ENCODE measurements at regions not wholly inside any gene's neighbourhood (a gene's known extent, or its start where the extent isn't known, plus 50 kb on each side); places are given as distances from the start of the nearest gene placed in this dataset.

DNA sequence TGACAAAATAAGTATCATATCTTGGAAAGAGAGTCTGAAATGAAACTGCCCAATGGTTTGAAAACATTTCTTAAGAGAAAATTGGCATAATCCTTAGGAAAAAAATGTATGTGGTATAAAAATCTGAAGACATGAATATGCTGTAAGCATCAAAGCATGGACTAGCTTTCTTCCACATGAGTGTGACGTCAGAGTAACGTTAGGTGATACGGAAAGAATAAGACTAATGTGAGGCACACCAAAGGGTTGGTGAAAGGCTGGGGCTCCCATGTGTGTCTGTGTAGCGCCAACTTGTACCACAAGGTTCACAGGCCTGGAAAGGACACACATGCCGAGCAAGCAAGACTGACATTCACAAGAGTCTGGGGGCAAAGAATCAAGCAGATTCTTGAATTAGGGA lies 238.1 kb upstream of the GLI3 start:
- Histone ChIP-seq H3K27me3 (ENCODE audit: insufficient read depth, low read depth, low read length) (no peaks in the 10 kb centered on the region), H3K9ac (ENCODE audit: low read length) (no peak overlapping the region), H2AFZ (ENCODE audit: low read depth, low read length) (no peak overlapping the region), H3K4me2 (ENCODE audit: low read length) (no peak overlapping the region), H3F3A (ENCODE audit: insufficient read depth, low read length, poor library complexity, severe bottlenecking) (no peaks in the 10 kb centered on the region), H3K27ac (ENCODE audit: low read length) (no peak overlapping the region), H3K9me3 (ENCODE audit: low read length) (no peaks in the 10 kb centered on the region), H3K36me3 (ENCODE audit: insufficient read depth, low read length) (no peaks in the 10 kb centered on the region), H3K4me3 (ENCODE audit: low read length) (no peak overlapping the region), H3K9me2 (ENCODE audit: insufficient read depth, low read length) (no peaks in the 10 kb centered on the region), H4K20me1 (ENCODE audit: insufficient read depth) (no peaks in the 10 kb centered on the region), H3K79me2 (replicated peaks; ENCODE audit: insufficient read depth, low read length) (no peaks in the 10 kb centered on the region)
- no peak for TF ChIP-seq RAD21 (conservative IDR thresholded peaks at IDR 0.05)
- no peak for TF ChIP-seq TAF1 (IDR thresholded peaks at IDR 0.05; ENCODE audit: low read depth)
- no peak for TF ChIP-seq MXI1 (conservative IDR thresholded peaks at IDR 0.05; ENCODE audit: poor library complexity, severe bottlenecking)
- TF ChIP-seq POLR2AphosphoS5 (IDR thresholded peaks at IDR 0.05) = no peak
- TF ChIP-seq EZH2 (IDR thresholded peaks at IDR 0.05; ENCODE audit: borderline replicate concordance, insufficient read depth, low read length, poor library complexity, severe bottlenecking) = no peak
- TF ChIP-seq, protein P1, sequence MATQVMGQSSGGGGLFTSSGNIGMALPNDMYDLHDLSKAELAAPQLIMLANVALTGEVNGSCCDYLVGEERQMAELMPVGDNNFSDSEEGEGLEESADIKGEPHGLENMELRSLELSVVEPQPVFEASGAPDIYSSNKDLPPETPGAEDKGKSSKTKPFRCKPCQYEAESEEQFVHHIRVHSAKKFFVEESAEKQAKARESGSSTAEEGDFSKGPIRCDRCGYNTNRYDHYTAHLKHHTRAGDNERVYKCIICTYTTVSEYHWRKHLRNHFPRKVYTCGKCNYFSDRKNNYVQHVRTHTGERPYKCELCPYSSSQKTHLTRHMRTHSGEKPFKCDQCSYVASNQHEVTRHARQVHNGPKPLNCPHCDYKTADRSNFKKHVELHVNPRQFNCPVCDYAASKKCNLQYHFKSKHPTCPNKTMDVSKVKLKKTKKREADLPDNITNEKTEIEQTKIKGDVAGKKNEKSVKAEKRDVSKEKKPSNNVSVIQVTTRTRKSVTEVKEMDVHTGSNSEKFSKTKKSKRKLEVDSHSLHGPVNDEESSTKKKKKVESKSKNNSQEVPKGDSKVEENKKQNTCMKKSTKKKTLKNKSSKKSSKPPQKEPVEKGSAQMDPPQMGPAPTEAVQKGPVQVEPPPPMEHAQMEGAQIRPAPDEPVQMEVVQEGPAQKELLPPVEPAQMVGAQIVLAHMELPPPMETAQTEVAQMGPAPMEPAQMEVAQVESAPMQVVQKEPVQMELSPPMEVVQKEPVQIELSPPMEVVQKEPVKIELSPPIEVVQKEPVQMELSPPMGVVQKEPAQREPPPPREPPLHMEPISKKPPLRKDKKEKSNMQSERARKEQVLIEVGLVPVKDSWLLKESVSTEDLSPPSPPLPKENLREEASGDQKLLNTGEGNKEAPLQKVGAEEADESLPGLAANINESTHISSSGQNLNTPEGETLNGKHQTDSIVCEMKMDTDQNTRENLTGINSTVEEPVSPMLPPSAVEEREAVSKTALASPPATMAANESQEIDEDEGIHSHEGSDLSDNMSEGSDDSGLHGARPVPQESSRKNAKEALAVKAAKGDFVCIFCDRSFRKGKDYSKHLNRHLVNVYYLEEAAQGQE (IDR thresholded peaks at IDR 0.05; ENCODE audit: borderline replicate concordance) = no peak
- no peak for TF ChIP-seq EP300 (conservative IDR thresholded peaks at IDR 0.05; ENCODE audit: poor library complexity, severe bottlenecking)
- TF ChIP-seq, protein P2, sequence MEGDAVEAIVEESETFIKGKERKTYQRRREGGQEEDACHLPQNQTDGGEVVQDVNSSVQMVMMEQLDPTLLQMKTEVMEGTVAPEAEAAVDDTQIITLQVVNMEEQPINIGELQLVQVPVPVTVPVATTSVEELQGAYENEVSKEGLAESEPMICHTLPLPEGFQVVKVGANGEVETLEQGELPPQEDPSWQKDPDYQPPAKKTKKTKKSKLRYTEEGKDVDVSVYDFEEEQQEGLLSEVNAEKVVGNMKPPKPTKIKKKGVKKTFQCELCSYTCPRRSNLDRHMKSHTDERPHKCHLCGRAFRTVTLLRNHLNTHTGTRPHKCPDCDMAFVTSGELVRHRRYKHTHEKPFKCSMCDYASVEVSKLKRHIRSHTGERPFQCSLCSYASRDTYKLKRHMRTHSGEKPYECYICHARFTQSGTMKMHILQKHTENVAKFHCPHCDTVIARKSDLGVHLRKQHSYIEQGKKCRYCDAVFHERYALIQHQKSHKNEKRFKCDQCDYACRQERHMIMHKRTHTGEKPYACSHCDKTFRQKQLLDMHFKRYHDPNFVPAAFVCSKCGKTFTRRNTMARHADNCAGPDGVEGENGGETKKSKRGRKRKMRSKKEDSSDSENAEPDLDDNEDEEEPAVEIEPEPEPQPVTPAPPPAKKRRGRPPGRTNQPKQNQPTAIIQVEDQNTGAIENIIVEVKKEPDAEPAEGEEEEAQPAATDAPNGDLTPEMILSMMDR (IDR thresholded peaks at IDR 0.05; ENCODE audit: poor library complexity, severe bottlenecking) = no peak
- TF ChIP-seq SMC3 (conservative IDR thresholded peaks at IDR 0.05; ENCODE audit: poor library complexity) = no peak

DNA sequence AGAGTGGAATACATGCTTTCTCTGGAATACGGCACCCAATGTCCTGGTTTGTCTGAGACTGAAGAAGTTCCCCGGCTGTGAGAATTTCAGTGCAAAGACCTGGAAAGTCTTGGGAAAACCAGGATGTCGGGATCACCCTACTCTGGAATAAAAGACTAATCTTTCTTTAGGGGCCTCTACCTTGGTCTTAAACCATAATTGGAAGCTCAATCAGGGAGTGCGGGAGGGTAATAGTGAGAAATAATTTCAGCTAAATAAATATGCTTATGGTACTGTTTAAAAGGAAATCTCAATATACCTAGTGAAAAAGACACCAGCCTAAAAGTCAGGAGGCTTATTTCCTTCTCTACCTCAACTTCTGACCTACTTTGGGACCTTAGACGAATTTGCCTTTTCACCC lies 236.1 kb upstream of the GLI3 start:
- Histone ChIP-seq H3K9ac (ENCODE audit: low read length) (no peak overlapping the region), H3K9me2 (ENCODE audit: insufficient read depth, low read length) (no peaks in the 10 kb centered on the region), H3F3A (ENCODE audit: insufficient read depth, low read length, poor library complexity, severe bottlenecking) (no peaks in the 10 kb centered on the region), H3K4me2 (ENCODE audit: low read length) (no peak overlapping the region), H3K27me3 (ENCODE audit: insufficient read depth, low read depth, low read length) (no peaks in the 10 kb centered on the region), H3K27ac (ENCODE audit: low read length) (no peak overlapping the region), H4K20me1 (ENCODE audit: insufficient read depth) (no peaks in the 10 kb centered on the region), H2AFZ (ENCODE audit: low read depth, low read length) (no peak overlapping the region), H3K79me2 (replicated peaks; ENCODE audit: insufficient read depth, low read length) (no peaks in the 10 kb centered on the region), H3K36me3 (ENCODE audit: insufficient read depth, low read length) (no peaks in the 10 kb centered on the region), H3K9me3 (ENCODE audit: low read length) (no peaks in the 10 kb centered on the region), H3K4me3 (ENCODE audit: low read length) (no peak overlapping the region)
- no peak for TF ChIP-seq SMC3 (conservative IDR thresholded peaks at IDR 0.05; ENCODE audit: poor library complexity)
- no peak for TF ChIP-seq RAD21 (conservative IDR thresholded peaks at IDR 0.05)
- TF ChIP-seq, protein P1 (IDR thresholded peaks at IDR 0.05; ENCODE audit: borderline replicate concordance) = no peak
- TF ChIP-seq, protein P2 (IDR thresholded peaks at IDR 0.05; ENCODE audit: poor library complexity, severe bottlenecking) = no peak
- TF ChIP-seq EZH2 (IDR thresholded peaks at IDR 0.05; ENCODE audit: borderline replicate concordance, insufficient read depth, low read length, poor library complexity, severe bottlenecking) = no peak
- no peak for TF ChIP-seq EP300 (conservative IDR thresholded peaks at IDR 0.05; ENCODE audit: poor library complexity, severe bottlenecking)
- TF ChIP-seq POLR2AphosphoS5 (IDR thresholded peaks at IDR 0.05) = no peak
- TF ChIP-seq TAF1 (IDR thresholded peaks at IDR 0.05; ENCODE audit: low read depth) = no peak
- TF ChIP-seq MXI1 (conservative IDR thresholded peaks at IDR 0.05; ENCODE audit: poor library complexity, severe bottlenecking) = no peak

All from neural cell (in vitro differentiated cells).